NB4 (cell line): ENCODE measurements at regions not wholly inside any gene's neighbourhood (a gene's known extent, or its start where the extent isn't known, plus 50 kb on each side); places are given as distances from the start of the nearest gene placed in this dataset.

Experiments used
- MYC ChIP-seq: IDR thresholded peaks from 2 replicates; pipeline ENCODE4 v1.6.1; 2011; ENCODE audit warnings: low read depth, low read length
- POLR2A ChIP-seq: IDR thresholded peaks from 2 replicates; pipeline ENCODE4 v1.6.1; 2011; ENCODE audit warnings: mild to moderate bottlenecking; ENCODE audit not compliant: insufficient read length; ENCODE audit errors: extremely low read depth
- TF ChIP-seq, protein P1 (sequence below): IDR thresholded peaks from one replicate; pipeline ENCODE4 v1.5.1; 2012; ENCODE audit warnings: low read depth, low read length

DNA sequence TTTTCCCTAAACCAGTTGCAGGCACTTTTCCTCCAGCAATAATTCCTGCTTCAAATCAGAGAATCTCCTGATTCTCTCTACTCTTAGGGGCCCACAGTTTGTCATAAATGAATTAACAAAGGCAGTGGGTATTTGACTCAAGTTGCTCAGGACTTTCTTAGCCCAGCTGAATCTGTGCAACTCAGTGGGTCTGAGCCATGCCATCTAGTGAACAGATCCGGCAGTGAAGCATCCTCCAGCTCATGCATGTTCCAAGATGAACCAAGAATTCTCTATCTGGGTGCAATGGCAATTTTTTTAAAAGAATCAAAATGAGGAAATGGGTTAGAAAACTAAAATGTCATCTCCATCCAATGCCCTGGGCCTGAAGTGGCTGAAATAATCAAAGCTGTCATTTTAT, 575.2 kb upstream of the CDH11 start:
- TF ChIP-seq, protein P1, sequence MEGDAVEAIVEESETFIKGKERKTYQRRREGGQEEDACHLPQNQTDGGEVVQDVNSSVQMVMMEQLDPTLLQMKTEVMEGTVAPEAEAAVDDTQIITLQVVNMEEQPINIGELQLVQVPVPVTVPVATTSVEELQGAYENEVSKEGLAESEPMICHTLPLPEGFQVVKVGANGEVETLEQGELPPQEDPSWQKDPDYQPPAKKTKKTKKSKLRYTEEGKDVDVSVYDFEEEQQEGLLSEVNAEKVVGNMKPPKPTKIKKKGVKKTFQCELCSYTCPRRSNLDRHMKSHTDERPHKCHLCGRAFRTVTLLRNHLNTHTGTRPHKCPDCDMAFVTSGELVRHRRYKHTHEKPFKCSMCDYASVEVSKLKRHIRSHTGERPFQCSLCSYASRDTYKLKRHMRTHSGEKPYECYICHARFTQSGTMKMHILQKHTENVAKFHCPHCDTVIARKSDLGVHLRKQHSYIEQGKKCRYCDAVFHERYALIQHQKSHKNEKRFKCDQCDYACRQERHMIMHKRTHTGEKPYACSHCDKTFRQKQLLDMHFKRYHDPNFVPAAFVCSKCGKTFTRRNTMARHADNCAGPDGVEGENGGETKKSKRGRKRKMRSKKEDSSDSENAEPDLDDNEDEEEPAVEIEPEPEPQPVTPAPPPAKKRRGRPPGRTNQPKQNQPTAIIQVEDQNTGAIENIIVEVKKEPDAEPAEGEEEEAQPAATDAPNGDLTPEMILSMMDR, result no peak
- TF ChIP-seq POLR2A (no peak), MYC (no peak)
